22Rv1 (cell line): ENCODE measurements at regions not wholly inside any gene's neighbourhood (a gene's known extent, or its start where the extent isn't known, plus 50 kb on each side); places are given as distances from the start of the nearest gene placed in this dataset.

Experiments used
- ZFX ChIP-seq: fragments of 450-650 bp; IDR thresholded peaks from 2 replicates; pipeline ENCODE4 v1.6.1; 2017; ENCODE audit warnings: antibody characterized with exemption, borderline replicate concordance
- TF ChIP-seq, protein P1 (sequence below): fragments of 450-650 bp; IDR thresholded peaks from 2 replicates; pipeline ENCODE4 v1.5.1; 2017; ENCODE audit warnings: mild to moderate bottlenecking

GRCh38 chr18:22547807-22548561 is 130.3 kb upstream of the CTAGE1 start:
- TF ChIP-seq, protein P1, sequence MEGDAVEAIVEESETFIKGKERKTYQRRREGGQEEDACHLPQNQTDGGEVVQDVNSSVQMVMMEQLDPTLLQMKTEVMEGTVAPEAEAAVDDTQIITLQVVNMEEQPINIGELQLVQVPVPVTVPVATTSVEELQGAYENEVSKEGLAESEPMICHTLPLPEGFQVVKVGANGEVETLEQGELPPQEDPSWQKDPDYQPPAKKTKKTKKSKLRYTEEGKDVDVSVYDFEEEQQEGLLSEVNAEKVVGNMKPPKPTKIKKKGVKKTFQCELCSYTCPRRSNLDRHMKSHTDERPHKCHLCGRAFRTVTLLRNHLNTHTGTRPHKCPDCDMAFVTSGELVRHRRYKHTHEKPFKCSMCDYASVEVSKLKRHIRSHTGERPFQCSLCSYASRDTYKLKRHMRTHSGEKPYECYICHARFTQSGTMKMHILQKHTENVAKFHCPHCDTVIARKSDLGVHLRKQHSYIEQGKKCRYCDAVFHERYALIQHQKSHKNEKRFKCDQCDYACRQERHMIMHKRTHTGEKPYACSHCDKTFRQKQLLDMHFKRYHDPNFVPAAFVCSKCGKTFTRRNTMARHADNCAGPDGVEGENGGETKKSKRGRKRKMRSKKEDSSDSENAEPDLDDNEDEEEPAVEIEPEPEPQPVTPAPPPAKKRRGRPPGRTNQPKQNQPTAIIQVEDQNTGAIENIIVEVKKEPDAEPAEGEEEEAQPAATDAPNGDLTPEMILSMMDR, result no peak
- no peak for TF ChIP-seq ZFX
